ENCODE measurements at regions not wholly inside any gene's neighbourhood (a gene's known extent, or its start where the extent isn't known, plus 50 kb on each side); places are given as distances from the start of the nearest gene placed in this dataset.

DNA sequence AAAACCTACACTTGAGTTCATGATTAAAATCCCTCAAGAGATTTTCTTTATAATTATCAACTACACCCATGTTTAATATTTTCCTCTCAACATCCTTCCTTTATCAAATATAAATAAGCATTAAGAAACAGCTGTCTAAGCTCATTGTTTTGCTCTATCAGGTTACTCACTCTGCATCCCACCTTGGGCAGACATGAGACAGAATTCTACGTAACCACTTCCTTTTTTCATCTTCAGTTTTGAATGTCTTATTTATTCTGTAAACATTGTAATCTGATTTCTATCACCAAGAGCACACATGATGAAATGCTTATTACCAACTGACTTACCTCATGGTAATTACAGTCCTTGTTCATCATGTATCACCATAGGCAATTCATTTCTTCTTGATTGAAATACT, 1256.6 kb upstream of the ATXN8OS start:
- no peak overlapping the region for H3K56ac ChIP-seq (replicated peaks; ENCODE audit: insufficient read length, low read depth, low read length)
- no peak overlapping the region for H3K27ac ChIP-seq (ENCODE audit: low read depth, low read length)

More for the DNA sequence above, 1256.6 kb upstream of the ATXN8OS start:
- Histone ChIP-seq H3K18ac (ENCODE audit: extremely low read depth, low read length) (no peak overlapping the region), H2BK20ac (ENCODE audit: low read length) (no peak overlapping the region), H2AFZ (ENCODE audit: low read length) (no peak overlapping the region), H3K23me2 (ENCODE audit: low read depth, low read length) (no peaks in the 10 kb centered on the region), H3K79me2 (ENCODE audit: control insufficient read depth in 1 of 2, insufficient read depth in 2 of 2, low read length in 2 of 2) (no peaks in the 10 kb centered on the region), H3K9ac (replicated peaks in 1 of 4; ENCODE audit: extremely low read depth in 1 of 4, low read depth in 3 of 4, low read length in 3 of 4) (no peak overlapping the region), H3K23ac (ENCODE audit: insufficient read length) (no peak overlapping the region), H4K5ac (ENCODE audit: insufficient read length, low read depth, low read length) (no peak overlapping the region), H3K36me3 (ENCODE audit: control insufficient read depth in 2 of 4, insufficient read depth in 4 of 4, low read length in 3 of 4) (no peaks in the 10 kb centered on the region; a peak in 1 of 8 replicates), H3K14ac (ENCODE audit: insufficient read length) (no peak overlapping the region), H4K20me1 (replicated peaks in 1 of 2; ENCODE audit: control insufficient read depth in 1 of 2, insufficient read depth in 2 of 2, low read length in 2 of 2) (no peaks in the 10 kb centered on the region), H3K4me2 (ENCODE audit: insufficient read depth in 1 of 2, low read depth in 2 of 2, low read length in 2 of 2) (no peak overlapping the region), H3K4me3 (ENCODE audit: extremely low read depth in 1 of 4, insufficient read depth in 2 of 4, low read depth in 3 of 4, low read length in 4 of 4) (no peak overlapping the region), H3K4ac (replicated peaks; ENCODE audit: insufficient read length, low read depth, low read length) (no peak overlapping the region), H3K4me1 (replicated peaks in 1 of 4; ENCODE audit: control insufficient read depth in 3 of 4, insufficient read depth in 4 of 4, low read length in 3 of 4) (no peaks in the 10 kb centered on the region), H4K8ac (ENCODE audit: extremely low read depth, insufficient read depth, low read length) (no peak overlapping the region), H2BK12ac (ENCODE audit: low read depth, low read length) (no peak overlapping the region), H2BK15ac (ENCODE audit: low read length) (no peak overlapping the region), H2BK120ac (replicated peaks; ENCODE audit: low read depth, low read length) (no peak overlapping the region), H3K27me3 (replicated peaks in 1 of 4; ENCODE audit: control insufficient read depth in 3 of 4, extremely low read depth in 1 of 4, insufficient read depth in 3 of 4, low read length in 3 of 4) (no peaks in the 10 kb centered on the region), H4K91ac (replicated peaks; ENCODE audit: insufficient read length, low read length) (no peak overlapping the region), H2AK5ac (ENCODE audit: low read depth, low read length) (no peak overlapping the region), H3K9me3 (ENCODE audit: insufficient read depth in 2 of 2, low read depth in 1 of 2, low read length in 1 of 2) (no peaks in the 10 kb centered on the region), H3K79me1 (ENCODE audit: low read depth, low read length) (no peaks in the 10 kb centered on the region), H2BK5ac (ENCODE audit: low read depth, low read length) (no peak overlapping the region)
- POLR2A ChIA-PET (ENCODE audit: partially characterized antibody) = no interaction called here
- CTCF ChIA-PET (ENCODE audit: partially characterized antibody) = no interaction called here
- no peak for FAIRE-seq
- 85% methylated on average over 1 of the region's 1 CpG; no CpG with 5 or more reads in 1 of the 2 experiments for WGBS, 2 experiments (ENCODE audit: extremely low coverage in 1 of 2, insufficient coverage in 1 of 2, insufficient read length in 1 of 2, insufficient replicate concordance in 2 of 2, low coverage in 1 of 2, low lambda C conversion rate in 2 of 2, missing lambda C conversion rate in 1 of 2)
- DNase-seq (ENCODE audit: low read depth in 1 of 2, low spot score in 2 of 2) = no peak
- TF ChIP-seq RXRA (IDR thresholded peaks at IDR 0.05; ENCODE audit: insufficient read depth, low read depth, low read length) (no peak), TCF12 (IDR thresholded peaks at IDR 0.05; ENCODE audit: low read depth, low read length) (no peak), CHD1 (IDR thresholded peaks at IDR 0.05; ENCODE audit: low read depth, low read length) (no peak), SP4 (IDR thresholded peaks at IDR 0.05; ENCODE audit: low read length) (no peak), CTBP2 (IDR thresholded peaks at IDR 0.05; ENCODE audit: borderline replicate concordance, insufficient read depth, insufficient read length, low read length) (no peak), JUN (IDR thresholded peaks at IDR 0.05; ENCODE audit: low read depth, low read length) (no peak), RBBP5 (IDR thresholded peaks at IDR 0.05; ENCODE audit: borderline replicate concordance, low read depth, low read length) (no peak), POU5F1 (IDR thresholded peaks at IDR 0.05; ENCODE audit: low read depth, low read length) (no peak), SAP30 (IDR thresholded peaks at IDR 0.05; ENCODE audit: insufficient read depth, insufficient replicate concordance, low read length) (no peak), SP2 (IDR thresholded peaks at IDR 0.05; ENCODE audit: low read length) (no peak), ASH2L (IDR thresholded peaks at IDR 0.05; ENCODE audit: low read length) (no peak), TEAD4 (IDR thresholded peaks at IDR 0.05; ENCODE audit: low read depth, low read length) (no peak)
- TF ChIP-seq, protein P1, sequence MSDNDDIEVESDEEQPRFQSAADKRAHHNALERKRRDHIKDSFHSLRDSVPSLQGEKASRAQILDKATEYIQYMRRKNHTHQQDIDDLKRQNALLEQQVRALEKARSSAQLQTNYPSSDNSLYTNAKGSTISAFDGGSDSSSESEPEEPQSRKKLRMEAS (IDR thresholded peaks at IDR 0.05) = no peak

All from H1 (cell line).